HG03039 (cell line): ENCODE measurements at regions not wholly inside any gene's neighbourhood (a gene's known extent, or its start where the extent isn't known, plus 50 kb on each side); places are given as distances from the start of the nearest gene placed in this dataset.

Experiments used
- ATAC-seq: cut with Tn5 transposase; IDR thresholded peaks from one replicate; pipeline ENCODE4 v1.9.1; 2021; ENCODE audit warnings: mild to moderate bottlenecking, moderate library complexity; ENCODE audit not compliant: unreplicated experiment

- ATAC-seq: no peak
Measured at GRCh38 chr1:55622074-55622473, 406.9 kb upstream of the USP24 start.

DNA sequence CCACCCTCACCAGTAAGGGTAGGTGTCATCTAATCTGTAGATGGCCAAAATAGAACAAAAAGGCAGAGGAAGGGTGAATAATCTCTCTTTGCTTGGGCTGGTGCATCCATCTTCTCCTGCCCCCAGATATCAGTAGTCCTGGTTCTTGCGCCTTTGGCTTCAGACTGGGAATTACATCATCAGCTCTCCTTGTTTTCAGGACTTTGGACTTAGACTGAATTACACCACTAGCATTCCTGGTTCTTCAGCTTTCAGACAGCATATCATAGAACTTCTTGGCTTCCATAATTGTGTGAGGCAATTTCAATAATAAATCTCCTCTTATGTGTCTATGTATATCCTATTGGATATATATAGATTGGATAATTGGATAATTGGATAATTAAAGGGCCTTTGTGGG lies 403.0 kb upstream of the USP24 start:
- ATAC-seq: no peak

DNA sequence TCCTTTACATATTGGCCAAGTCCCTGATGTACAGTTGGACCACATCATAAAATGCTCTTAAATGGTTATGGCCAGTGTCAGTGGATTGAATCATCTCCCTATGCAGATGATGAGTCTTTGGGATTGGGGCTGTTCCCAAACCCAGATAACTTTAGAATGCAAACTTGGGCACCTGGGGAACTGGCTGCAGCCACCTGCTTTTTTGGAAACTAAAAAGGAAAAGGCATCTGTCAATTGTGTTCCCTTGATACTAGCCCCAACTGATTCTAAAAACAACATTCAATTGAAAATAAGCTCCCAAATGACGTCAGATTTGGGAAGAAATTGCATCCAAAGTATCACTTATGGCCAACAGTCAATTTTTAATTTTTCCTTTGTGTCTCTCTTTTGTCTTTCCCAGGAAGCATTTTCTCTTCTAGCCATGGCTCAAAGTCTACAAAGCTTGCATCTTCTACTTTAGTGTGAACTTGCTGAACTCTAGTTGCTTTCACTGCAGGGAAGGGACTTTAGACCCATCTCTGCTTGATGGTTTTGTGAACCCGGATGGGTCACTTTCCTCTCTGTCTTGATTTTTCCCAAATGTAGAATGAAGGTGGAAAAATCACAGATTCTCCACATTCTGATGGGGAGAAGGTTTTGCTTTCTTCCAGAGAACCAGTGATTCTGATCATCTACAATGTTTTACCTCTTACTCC lies 402.3 kb upstream of the USP24 start:
- ATAC-seq: no peak

GRCh38 chr1:55612988-55613387 lies 397.8 kb upstream of the USP24 start:
- ATAC-seq: no peak

- no peak for ATAC-seq
Measured at GRCh38 chr1:55611123-55611522, 396.0 kb upstream of the USP24 start.

- no peak for ATAC-seq
Measured at GRCh38 chr1:55610203-55610602, 395.0 kb upstream of the USP24 start.

- no peak for ATAC-seq
Measured at GRCh38 chr1:55609630-55610029, 394.5 kb upstream of the USP24 start.

DNA sequence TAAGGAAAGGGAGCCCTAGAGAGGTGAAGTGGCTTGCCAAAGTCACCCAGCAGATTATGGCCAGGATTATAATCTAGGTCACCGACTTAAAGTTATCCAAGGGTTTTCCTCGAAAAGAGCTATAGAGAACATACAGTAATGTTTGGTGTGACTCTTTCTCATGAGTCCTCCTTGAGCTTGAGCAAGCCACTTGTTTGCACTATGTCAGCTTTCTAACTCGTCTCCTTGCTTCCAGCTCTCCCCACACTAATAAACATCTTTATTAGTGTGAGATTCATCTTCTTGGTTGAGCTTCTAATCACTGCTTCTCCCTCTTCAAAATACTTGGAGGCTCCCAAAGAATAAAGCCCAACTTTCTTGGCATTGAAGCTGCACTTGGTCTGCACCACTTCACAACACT lies 390.0 kb upstream of the USP24 start:
- no peak for ATAC-seq

- ATAC-seq: no peak
Measured at GRCh38 chr1:55604749-55605148, 389.6 kb upstream of the USP24 start.

DNA sequence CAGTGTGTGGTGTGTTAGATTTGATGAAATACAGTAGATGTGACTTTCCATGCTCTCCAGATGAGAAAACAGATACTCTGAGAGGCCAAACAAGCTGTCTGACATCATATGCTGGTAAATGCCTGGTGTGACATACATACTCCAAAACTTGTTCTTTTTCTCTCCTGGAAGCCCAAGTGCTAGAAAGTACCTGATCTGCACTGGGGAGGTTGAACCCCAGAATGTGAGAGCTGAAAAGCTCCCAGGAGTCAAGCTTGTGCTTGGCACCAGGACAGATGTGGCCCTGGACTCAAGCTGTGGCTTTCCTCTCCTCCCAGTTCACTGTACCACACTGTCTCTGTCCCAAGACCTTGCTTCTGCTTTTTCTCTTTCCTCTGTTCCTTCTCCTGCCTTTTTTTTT lies 389.0 kb upstream of the USP24 start:
- no peak for ATAC-seq

DNA sequence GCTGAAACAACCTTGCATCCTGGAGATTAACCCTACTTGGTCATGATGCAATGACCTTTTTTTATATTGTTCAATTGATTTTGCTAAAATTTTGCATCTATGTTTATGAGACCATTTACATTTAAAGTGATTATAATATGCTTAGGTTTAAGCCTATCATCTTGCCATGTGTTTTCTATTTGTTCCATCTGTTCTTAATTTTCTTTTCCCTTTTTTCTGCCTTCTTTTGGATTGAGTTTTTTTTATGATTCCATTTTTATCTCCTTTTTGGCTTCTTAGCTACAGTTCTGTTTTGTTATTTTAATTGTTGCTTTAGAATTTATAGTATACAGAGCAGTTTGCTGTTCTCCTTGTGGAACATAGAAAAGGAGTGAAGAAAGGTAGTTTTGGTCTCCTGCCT lies 385.1 kb upstream of the USP24 start:
- no peak for ATAC-seq

DNA sequence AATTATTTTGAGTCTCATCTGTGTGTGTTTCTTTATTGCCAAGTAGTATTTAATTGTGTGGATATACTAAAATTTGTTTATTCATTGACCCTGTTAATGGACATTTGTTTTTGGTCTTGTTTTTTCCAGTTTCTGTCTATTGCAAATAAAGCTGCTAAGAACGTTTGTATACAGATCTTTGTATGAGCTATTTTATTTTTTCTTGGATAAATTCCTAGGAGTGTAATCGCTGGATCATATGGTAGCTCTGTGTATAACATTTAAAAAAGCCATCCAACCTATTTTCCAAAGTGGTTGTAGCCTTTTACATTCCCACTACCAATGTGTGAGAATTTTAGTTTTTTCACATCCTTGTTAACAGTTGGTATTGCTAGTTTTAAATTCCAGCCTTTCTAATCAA lies 382.7 kb upstream of the USP24 start:
- ATAC-seq: no peak

- no peak for ATAC-seq
Measured at GRCh38 chr1:55594701-55595100, 379.5 kb upstream of the USP24 start.

DNA sequence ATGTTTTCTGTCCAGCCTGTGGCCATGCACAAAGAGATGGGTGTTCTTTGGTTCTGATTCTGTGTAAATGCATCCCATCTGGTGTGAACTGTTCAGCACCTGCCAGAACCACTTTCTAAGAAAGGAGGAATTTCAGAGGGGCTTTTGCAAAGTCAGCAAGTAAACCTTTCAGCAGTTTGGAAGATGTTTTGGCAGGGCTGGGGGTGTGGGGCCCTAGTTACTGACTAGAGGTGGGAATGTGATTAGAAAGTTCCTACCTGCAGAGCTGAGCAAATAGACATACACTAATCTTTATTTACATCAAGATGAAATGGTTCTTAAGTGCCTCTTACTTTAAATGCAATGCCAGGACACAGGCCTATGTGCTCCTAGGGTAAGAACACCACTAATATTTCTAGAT lies 378.1 kb upstream of the USP24 start:
- no peak for ATAC-seq

DNA sequence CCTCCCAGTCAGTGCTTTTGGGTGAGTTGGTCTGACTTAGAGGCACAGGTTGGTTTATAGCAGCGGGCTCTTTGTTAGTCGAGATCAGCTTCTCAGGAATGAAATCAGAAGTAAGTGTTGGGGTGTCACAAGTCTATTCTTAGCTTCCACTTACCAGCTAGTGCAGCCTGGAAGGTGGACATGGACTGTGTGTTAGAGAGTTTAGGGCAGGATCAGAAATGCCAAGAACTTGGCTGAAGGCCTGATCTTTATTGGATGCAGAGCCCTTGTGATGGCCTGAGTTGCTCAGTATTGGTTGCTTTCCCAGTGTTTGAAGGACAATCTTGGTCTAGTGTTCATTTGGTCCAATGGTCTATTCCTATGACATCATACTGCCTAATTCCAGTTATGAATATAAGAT lies 377.0 kb upstream of the USP24 start:
- no peak for ATAC-seq

DNA sequence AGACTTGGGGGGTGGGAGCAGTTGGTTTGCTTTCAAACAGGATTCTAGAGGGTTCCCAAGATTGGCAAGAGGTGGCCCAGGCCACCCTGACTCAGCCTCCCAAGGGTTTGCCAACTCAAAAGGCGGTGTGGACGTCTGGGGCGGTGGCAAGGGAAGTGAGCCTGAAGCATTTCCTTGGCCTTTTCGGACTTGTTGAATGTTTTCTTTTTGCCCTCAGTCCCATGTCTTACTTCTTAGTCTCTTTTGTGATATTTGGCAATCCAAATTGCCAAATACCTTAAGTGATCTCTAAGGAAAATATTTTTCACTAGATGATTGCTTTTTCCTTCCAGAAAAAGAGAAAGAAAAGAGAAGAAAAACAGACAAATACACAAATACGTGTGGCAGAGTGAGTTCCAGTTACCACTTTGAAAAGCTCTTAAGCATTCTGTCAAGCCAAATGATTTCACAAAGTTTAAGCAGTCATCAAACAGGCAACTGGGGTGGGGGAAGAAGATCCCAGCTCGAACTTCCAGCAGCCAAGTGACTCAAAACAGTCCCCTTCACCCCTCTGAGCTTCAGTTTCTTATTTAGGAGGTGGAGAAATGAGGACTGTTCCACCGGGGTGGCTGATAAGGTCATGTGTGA lies 374.6 kb upstream of the USP24 start:
- ATAC-seq: no peak

- no peak for ATAC-seq
Measured at GRCh38 chr1:55588309-55588708, 373.1 kb upstream of the USP24 start.

GRCh38 chr1:55586771-55587170 lies 371.6 kb upstream of the USP24 start:
- ATAC-seq: no peak

- no peak for ATAC-seq
Measured at GRCh38 chr1:55585402-55585792, 370.2 kb upstream of the USP24 start.

GRCh38 chr1:55584526-55585401 lies 369.6 kb upstream of the USP24 start:
- no peak for ATAC-seq

DNA sequence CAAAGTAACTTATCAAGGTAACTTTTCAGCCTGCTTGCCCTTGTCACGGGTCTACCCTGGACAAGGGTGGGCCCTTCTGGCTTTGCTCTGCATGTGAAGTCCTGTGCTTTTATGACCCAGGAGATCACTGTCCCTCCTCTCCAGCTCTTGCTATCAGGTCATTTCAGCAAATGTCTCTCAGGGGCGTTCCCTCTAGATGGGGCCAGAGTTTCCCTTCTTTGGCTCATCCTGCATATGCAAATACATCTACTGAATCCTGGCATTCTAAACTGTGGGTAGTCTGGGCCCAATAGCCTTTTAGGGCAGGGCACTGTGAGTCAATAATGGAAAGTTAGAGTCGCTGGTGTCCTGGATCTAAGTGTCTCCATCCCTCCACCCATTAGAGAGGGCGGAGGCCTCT lies 366.9 kb upstream of the USP24 start:
- no peak for ATAC-seq

DNA sequence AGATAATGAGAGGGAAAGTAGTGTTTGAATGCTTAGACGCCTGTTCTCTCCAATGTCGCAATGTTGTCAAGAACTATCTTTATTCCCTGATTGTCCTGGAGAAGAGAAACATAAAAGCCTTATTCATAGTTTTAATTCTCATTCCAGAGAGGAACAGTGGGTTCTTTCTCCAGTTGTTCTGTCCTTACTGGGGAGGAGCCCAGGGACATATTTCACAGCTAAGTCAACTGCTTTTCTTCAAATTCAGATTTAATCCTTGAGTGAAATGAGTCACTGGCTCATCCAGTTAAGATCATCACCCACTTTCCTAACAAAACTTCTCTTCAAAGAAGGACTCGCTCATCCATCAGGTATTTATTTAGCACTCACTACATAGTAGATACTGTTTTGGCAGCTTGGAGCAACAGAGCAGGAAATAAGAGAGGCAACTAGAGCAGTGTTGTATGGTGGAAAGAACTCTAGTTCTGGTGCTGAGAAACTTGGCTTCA lies 365.7 kb upstream of the USP24 start:
- no peak for ATAC-seq
